Activated CD8-positive, alpha-beta memory T cell treated with anti-CD3 and anti-CD28 coated beads, Interleukin-2, amount 10 ng/mL, durations not matched to agents 7 days and 5 days (primary cell): ENCODE measurements at regions not wholly inside any gene's neighbourhood (a gene's known extent, or its start where the extent isn't known, plus 50 kb on each side); places are given as distances from the start of the nearest gene placed in this dataset.
"Not testable (repeated sequence)": the region's sequence is repeated elsewhere in the genome, so short reads cannot be mapped to it uniquely, and the experiment has no call there.

ENCODE experiments used
- ATAC-seq: fragments of 150-1000 bp; cut with Tn5 transposase; one replicate; pipeline ENCODE4 v1.10.0; 2021; ENCODE audit warnings: moderate library complexity
- CTCF ChIA-PET: fragments of 350-600 bp; sonication (Branson Sonifier 250); formaldehyde crosslinking; loops from one replicate; lab custom pipeline; 2021; ENCODE audit warnings: antibody characterized with exemption; lab: Charles Lee
- DNase-seq: peaks from one replicate; pipeline ENCODE4 v3.0.0-alpha.2; 2020
- H3K27ac Mint-ChIP-seq: one replicate; pipeline ENCODE4 v1.8.0; 2021; ENCODE audit warnings: mild to moderate bottlenecking, mixed read lengths
- H3K27me3 Mint-ChIP-seq: one replicate; pipeline ENCODE4 v1.8.0; 2021; ENCODE audit warnings: mixed read lengths
- H3K36me3 Mint-ChIP-seq: one replicate; pipeline ENCODE4 v1.8.0; 2021; ENCODE audit warnings: mild to moderate bottlenecking, mixed read lengths
- H3K4me1 Mint-ChIP-seq: one replicate; pipeline ENCODE4 v1.8.0; 2021; ENCODE audit warnings: mixed read lengths
- H3K4me3 Mint-ChIP-seq: one replicate; pipeline ENCODE4 v1.8.0; 2021; ENCODE audit warnings: mild to moderate bottlenecking, moderate library complexity, mixed read lengths
- H3K9me3 Mint-ChIP-seq: one replicate; pipeline ENCODE4 v1.8.0; 2022; ENCODE audit warnings: low read depth, mixed read lengths

GRCh38 chr5:17852111-17852510, 217.9 kb downstream of the TAF11L14 start:
- no peak overlapping the region for H3K4me3 Mint-ChIP-seq

GRCh38 chr5:17852740-17853139, 218.5 kb downstream of the TAF11L14 start:
- H3K4me1 Mint-ChIP-seq, result no peaks in the 10 kb centered on the region
- CTCF ChIA-PET, result no interaction called here
- no peaks in the 10 kb centered on the region for H3K27me3 Mint-ChIP-seq
- peaks cover 3% of the 10 kb centered on the region for H3K9me3 Mint-ChIP-seq
- H3K4me3 Mint-ChIP-seq, result no peak overlapping the region
- no peak overlapping the region for H3K27ac Mint-ChIP-seq
- DNase-seq, result no peak
- no peaks in the 10 kb centered on the region for H3K36me3 Mint-ChIP-seq
- no peak for ATAC-seq

More at GRCh38 chr5:17852111-17852510, 217.9 kb downstream of the TAF11L14 start:
- H3K27ac Mint-ChIP-seq, result no peak overlapping the region
- no peaks in the 10 kb centered on the region for H3K4me1 Mint-ChIP-seq
- no peaks in the 10 kb centered on the region for H3K36me3 Mint-ChIP-seq
- DNase-seq (no peak), ATAC-seq (no peak)
- H3K9me3 Mint-ChIP-seq, result peaks cover 3% of the 10 kb centered on the region
- CTCF ChIA-PET, result no interaction called here
- no peaks in the 10 kb centered on the region for H3K27me3 Mint-ChIP-seq

GRCh38 chr5:17854901-17855300, 220.6 kb downstream of the TAF11L14 start:
- no peak for ATAC-seq
- H3K27me3 Mint-ChIP-seq, result no peaks in the 10 kb centered on the region
- H3K4me1 Mint-ChIP-seq, result no peaks in the 10 kb centered on the region
- no peak overlapping the region for H3K4me3 Mint-ChIP-seq
- CTCF ChIA-PET, result no interaction called here
- H3K27ac Mint-ChIP-seq, result no peak overlapping the region
- peaks cover 6% of the 10 kb centered on the region for H3K9me3 Mint-ChIP-seq
- no peak for DNase-seq
- H3K36me3 Mint-ChIP-seq, result no peaks in the 10 kb centered on the region

- Mint-ChIP-seq H3K4me3 (no peak overlapping the region), H3K36me3 (no peaks in the 10 kb centered on the region), H3K4me1 (no peaks in the 10 kb centered on the region), H3K9me3 (peaks cover 19% of the 10 kb centered on the region), H3K27ac (no peak overlapping the region), H3K27me3 (no peaks in the 10 kb centered on the region)
- DNase-seq (no peak), ATAC-seq (no peak)
- CTCF ChIA-PET, result no interaction called here
Observed at GRCh38 chr5:17860660-17861315, 226.5 kb downstream of the TAF11L14 start.

- DNase-seq, H3K4me3 Mint-ChIP-seq, ATAC-seq, H3K36me3 Mint-ChIP-seq, H3K27me3 Mint-ChIP-seq, H3K4me1 Mint-ChIP-seq, CTCF ChIA-PET, H3K27ac Mint-ChIP-seq: not testable (repeated sequence)
- H3K9me3 Mint-ChIP-seq, result peaks cover 18% of the 10 kb centered on the region
Observed at GRCh38 chr5:17864903-17865302, 230.6 kb downstream of the TAF11L14 start.

GRCh38 chr5:17865966-17866365, 231.7 kb downstream of the TAF11L14 start:
- H3K36me3 Mint-ChIP-seq, H3K27ac Mint-ChIP-seq, ATAC-seq, H3K4me1 Mint-ChIP-seq, CTCF ChIA-PET, H3K4me3 Mint-ChIP-seq, DNase-seq, H3K27me3 Mint-ChIP-seq: not testable (repeated sequence)
- peaks cover 18% of the 10 kb centered on the region for H3K9me3 Mint-ChIP-seq

- no peak for DNase-seq
- CTCF ChIA-PET, result no interaction called here
- Mint-ChIP-seq H3K4me3 (no peak overlapping the region), H3K36me3 (no peaks in the 10 kb centered on the region), H3K4me1 (no peaks in the 10 kb centered on the region), H3K27ac (no peak overlapping the region), H3K9me3 (peaks cover 7% of the 10 kb centered on the region), H3K27me3 (no peaks in the 10 kb centered on the region)
- ATAC-seq, result no peak
Observed at GRCh38 chr5:17872204-17872603, 237.9 kb downstream of the TAF11L14 start.

- no peak for DNase-seq
- CTCF ChIA-PET, result interaction anchor here (1.0 kb wide), 1 partner anchor 8 kb away, joined by 3 read pairs; no protein-coding TSS in a partner anchor
- peaks cover 7% of the 10 kb centered on the region for H3K9me3 Mint-ChIP-seq
- no peak for ATAC-seq
- no peak overlapping the region for H3K4me3 Mint-ChIP-seq
- no peaks in the 10 kb centered on the region for H3K27me3 Mint-ChIP-seq
- no peak overlapping the region for H3K27ac Mint-ChIP-seq
- no peaks in the 10 kb centered on the region for H3K36me3 Mint-ChIP-seq
- H3K4me1 Mint-ChIP-seq, result no peaks in the 10 kb centered on the region
Observed at GRCh38 chr5:17878541-17878940, 244.3 kb downstream of the TAF11L14 start.

- DNase-seq (no peak), ATAC-seq (no peak)
- Mint-ChIP-seq H3K27ac (no peak overlapping the region), H3K9me3 (peaks cover 7% of the 10 kb centered on the region), H3K4me3 (no peak overlapping the region), H3K4me1 (no peaks in the 10 kb centered on the region), H3K36me3 (no peaks in the 10 kb centered on the region), H3K27me3 (no peaks in the 10 kb centered on the region)
- CTCF ChIA-PET, result interaction anchor here (1.0 kb wide), 1 partner anchor 9 kb away, joined by 3 read pairs; no protein-coding TSS in a partner anchor
Observed at GRCh38 chr5:17879276-17879675, 245.0 kb downstream of the TAF11L14 start.

- Mint-ChIP-seq H3K27ac (no peak overlapping the region), H3K27me3 (no peaks in the 10 kb centered on the region), H3K9me3 (peaks cover 9% of the 10 kb centered on the region), H3K4me1 (no peaks in the 10 kb centered on the region), H3K36me3 (no peaks in the 10 kb centered on the region), H3K4me3 (no peak overlapping the region)
- DNase-seq (no peak), ATAC-seq (no peak)
- CTCF ChIA-PET, result no interaction called here
Observed at GRCh38 chr5:17880869-17881268, 246.6 kb downstream of the TAF11L14 start.

GRCh38 chr5:17882760-17883488, 248.7 kb downstream of the TAF11L14 start:
- DNase-seq, result no peak
- Mint-ChIP-seq H3K36me3 (no peaks in the 10 kb centered on the region), H3K4me3 (no peak overlapping the region), H3K27me3 (no peaks in the 10 kb centered on the region), H3K9me3 (peaks cover 9% of the 10 kb centered on the region), H3K4me1 (no peaks in the 10 kb centered on the region), H3K27ac (no peak overlapping the region)
- CTCF ChIA-PET, result no interaction called here
- no peak for ATAC-seq

GRCh38 chr5:17888155-17888554, 253.9 kb downstream of the TAF11L14 start:
- no peak for ATAC-seq
- Mint-ChIP-seq H3K4me3 (no peak overlapping the region), H3K4me1 (no peaks in the 10 kb centered on the region), H3K27me3 (no peaks in the 10 kb centered on the region), H3K27ac (no peak overlapping the region), H3K36me3 (no peaks in the 10 kb centered on the region), H3K9me3 (peaks cover 16% of the 10 kb centered on the region)
- CTCF ChIA-PET, result no interaction called here
- no peak for DNase-seq

- no peak overlapping the region for H3K4me3 Mint-ChIP-seq
- DNase-seq (no peak), ATAC-seq (no peak)
- H3K27ac Mint-ChIP-seq, result no peak overlapping the region
- no peaks in the 10 kb centered on the region for H3K36me3 Mint-ChIP-seq
- no peaks in the 10 kb centered on the region for H3K4me1 Mint-ChIP-seq
- no peaks in the 10 kb centered on the region for H3K27me3 Mint-ChIP-seq
- peaks cover 10% of the 10 kb centered on the region for H3K9me3 Mint-ChIP-seq
- CTCF ChIA-PET, result no interaction called here
Observed at GRCh38 chr5:17890501-17890900, 256.2 kb downstream of the TAF11L14 start.

- no peak overlapping the region for H3K27ac Mint-ChIP-seq
- no peaks in the 10 kb centered on the region for H3K4me1 Mint-ChIP-seq
- CTCF ChIA-PET, result no interaction called here
- no peaks in the 10 kb centered on the region for H3K27me3 Mint-ChIP-seq
- ATAC-seq, result no peak
- H3K9me3 Mint-ChIP-seq, result peaks cover 13% of the 10 kb centered on the region
- H3K36me3 Mint-ChIP-seq, result no peaks in the 10 kb centered on the region
- H3K4me3 Mint-ChIP-seq, result no peak overlapping the region
- no peak for DNase-seq
Observed at GRCh38 chr5:17891881-17892280, 257.6 kb downstream of the TAF11L14 start.
